H1 (cell line): ENCODE measurements at regions not wholly inside any gene's neighbourhood (a gene's known extent, or its start where the extent isn't known, plus 50 kb on each side); places are given as distances from the start of the nearest gene placed in this dataset.

ENCODE experiments used
- BRCA1 ChIP-seq: IDR thresholded peaks from 2 replicates; pipeline ENCODE4 v1.6.1; 2012; ENCODE audit warnings: low read depth, low read length, improper control_type of control experiment
- CREB1 ChIP-seq: IDR thresholded peaks from 2 replicates; pipeline ENCODE4 v1.6.1; 2012; ENCODE audit warnings: inconsistent platforms
- CTCF ChIP-seq, 3 experiments: IDR thresholded peaks; 1 replicate in 2 of 3; 2 replicates in 1 of 3; pipeline versions ENCODE4 v1.5.1 to v1.6.1; 2011; ENCODE audit warnings: low read length in 3 of 3, mild to moderate bottlenecking in 3 of 3, inconsistent platforms in 2 of 3, low read depth in 1 of 3, moderate library complexity in 1 of 3; ENCODE audit not compliant: insufficient read depth in 1 of 3; ENCODE audit errors: control extremely low read depth in 1 of 3
- EP300 ChIP-seq, 2 experiments: IDR thresholded peaks; 1 replicate in 1 of 2; 2 replicates in 1 of 2; pipeline ENCODE4 v1.6.1; 2011 to 2012; ENCODE audit warnings: low read depth in 2 of 2, low read length in 2 of 2, mild to moderate bottlenecking in 2 of 2, borderline replicate concordance in 1 of 2, inconsistent platforms in 1 of 2, moderate library complexity in 1 of 2
- GABPA ChIP-seq: IDR thresholded peaks from 2 replicates; pipeline ENCODE4 v1.6.1; 2011; ENCODE audit warnings: mild to moderate bottlenecking, low read length, moderate library complexity, borderline replicate concordance; ENCODE audit not compliant: insufficient read depth
- JUN ChIP-seq: IDR thresholded peaks from 2 replicates; pipeline ENCODE4 v1.6.1; 2011; ENCODE audit warnings: low read depth, mild to moderate bottlenecking, improper control_type of control experiment, low read length
- POLR2A ChIP-seq, 2 experiments: IDR thresholded peaks; 1 replicate in 1 of 2; 2 replicates in 1 of 2; pipeline ENCODE4 v1.6.1; 2011; ENCODE audit warnings: low read depth in 2 of 2, low read length in 2 of 2, mild to moderate bottlenecking in 2 of 2; ENCODE audit errors: control extremely low read depth in 1 of 2
- RAD21 ChIP-seq, 2 experiments: IDR thresholded peaks in 1 of 2; conservative IDR thresholded peaks in 1 of 2; 2 replicates each; pipeline ENCODE4 v1.6.1; 2011; ENCODE audit warnings: low read depth in 2 of 2, low read length in 2 of 2, improper control_type of control experiment in 1 of 2, inconsistent platforms in 1 of 2, mild to moderate bottlenecking in 1 of 2, moderate library complexity in 1 of 2
- SIN3A ChIP-seq, 2 experiments: IDR thresholded peaks in 1 of 2; conservative IDR thresholded peaks in 1 of 2; 2 replicates each; pipeline ENCODE4 v1.6.1; 2011 to 2012; ENCODE audit warnings: low read length in 2 of 2, improper control_type of control experiment in 1 of 2, low read depth in 1 of 2, mild to moderate bottlenecking in 1 of 2
- SUZ12 ChIP-seq: fragments of 200-600 bp; sonication (generic); IDR thresholded peaks from 2 replicates; pipeline ENCODE4 v1.6.1; 2012; ENCODE audit warnings: mild to moderate bottlenecking, inconsistent platforms, low read length, moderate library complexity, mixed read lengths
- TCF12 ChIP-seq: IDR thresholded peaks from 2 replicates; pipeline ENCODE4 v1.6.1; 2011; ENCODE audit warnings: low read depth, mild to moderate bottlenecking, low read length
- YY1 ChIP-seq: IDR thresholded peaks from 2 replicates; pipeline ENCODE4 v1.6.1; 2011; ENCODE audit warnings: low read depth, mild to moderate bottlenecking, low read length

DNA sequence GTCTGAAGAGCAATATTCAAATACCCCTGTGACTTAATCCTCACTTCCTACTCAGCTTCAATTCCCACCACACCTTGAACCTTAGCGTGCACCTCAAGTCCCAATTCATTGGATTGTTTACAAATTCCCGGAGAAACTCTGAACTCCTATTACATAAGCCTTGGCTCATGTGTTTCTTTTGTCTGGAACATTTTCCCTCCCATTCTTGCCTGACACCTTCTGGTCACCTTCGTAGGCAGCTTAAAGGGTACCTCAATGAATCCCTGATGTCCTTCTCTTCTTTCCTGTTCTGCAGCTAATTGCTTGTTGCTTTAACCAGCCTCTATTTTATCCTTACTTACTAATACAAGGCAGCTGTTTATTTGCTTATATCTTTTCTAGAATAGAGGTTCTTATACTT is 85.0 kb upstream of the SEL1L start:
- no peak for TF ChIP-seq SUZ12
- no peak for TF ChIP-seq POLR2A (IDR thresholded peaks at IDR 0.05; ENCODE audit: control extremely low read depth in 1 of 2, low read depth in 2 of 2, low read length in 2 of 2)
- TF ChIP-seq SIN3A (conservative IDR thresholded peaks at IDR 0.05 in 1 of 2, IDR thresholded peaks at IDR 0.05 in 1 of 2; ENCODE audit: low read depth in 1 of 2, low read length in 2 of 2): no peak
- TF ChIP-seq CTCF (IDR thresholded peaks at IDR 0.05; ENCODE audit: control extremely low read depth in 1 of 3, insufficient read depth in 1 of 3, low read depth in 1 of 3, low read length in 3 of 3): no peak
- no peak for TF ChIP-seq GABPA
- TF ChIP-seq YY1: no peak
- TF ChIP-seq RAD21 (IDR thresholded peaks at IDR 0.05 in 1 of 2, conservative IDR thresholded peaks at IDR 0.05 in 1 of 2; ENCODE audit: low read depth in 2 of 2, low read length in 2 of 2): no peak
- no peak for TF ChIP-seq JUN
- no peak for TF ChIP-seq CREB1
- TF ChIP-seq BRCA1: no peak
- no peak for TF ChIP-seq TCF12
- TF ChIP-seq EP300 (IDR thresholded peaks at IDR 0.05; ENCODE audit: borderline replicate concordance in 1 of 2, low read depth in 2 of 2, low read length in 2 of 2): no peak
